HepG2 (cell line): ENCODE measurements at regions not wholly inside any gene's neighbourhood (a gene's known extent, or its start where the extent isn't known, plus 50 kb on each side); places are given as distances from the start of the nearest gene placed in this dataset.

Experiments
- ATAC-seq: fragments of 200-7000 bp; cut with Tn5 transposase; 3 replicates; pipeline ENCODE4 v1.9.1; 2020; ENCODE audit warnings: mild to moderate bottlenecking, moderate library complexity
- BruUV-seq: library from RNA; stranded (reverse); fragments of 400-500 nt; replicated peaks from 2 replicates; lab custom pipeline; 2021; lab: Mats Ljungman, UMichigan
- CTCF ChIA-PET: fragments of 300-600 bp; formaldehyde crosslinking; extraction: SDS; loops from one replicate; lab custom pipeline; 2021; ENCODE audit warnings: low total read pairs, inconsistent platforms, low intra/inter-chr PET ratio; lab: Yijun Ruan, JAX
- POLR2A ChIA-PET: fragments of 350-600 bp; sonication (Branson Sonifier 250); formaldehyde crosslinking; loops from one replicate; lab custom pipeline; 2020; ENCODE audit warnings: antibody characterized with exemption, inconsistent platforms; lab: Yijun Ruan, JAX
- DNase-seq: peaks from one replicate; pipeline ENCODE4 v3.0.0-alpha.2; 2015; ENCODE audit warnings: low spot score
- FAIRE-seq: peaks from 3 replicates; lab custom pipeline; 2011; peaks lifted over from hg19 to GRCh38; lab: Jason Lieb, UNC
- H2AFZ ChIP-seq: one replicate; pipeline ENCODE4 v1.6.1; 2011; ENCODE audit warnings: low read length, inconsistent platforms
- H3K27ac ChIP-seq: fragments of 300-600 bp; 3 replicates; pipeline ENCODE4 v1.8.0; 2011; ENCODE audit warnings: mixed run types, mild to moderate bottlenecking, mixed read lengths, low read length, inconsistent platforms; ENCODE audit not compliant: insufficient read depth; ENCODE audit errors: extremely low read length
- H3K27me3 ChIP-seq, 2 experiments: fragments of 200-600 bp in 1 of 2; 2 replicates in 1 of 2; 3 replicates in 1 of 2; pipeline versions ENCODE4 v1.6.0 to v1.8.0; 2011; ENCODE audit warnings: low read length in 2 of 2, mild to moderate bottlenecking in 2 of 2, moderate library complexity in 2 of 2, inconsistent platforms in 1 of 2; ENCODE audit not compliant: insufficient read depth in 2 of 2, control insufficient read depth in 1 of 2
- H3K36me3 ChIP-seq, 2 experiments: fragments of 200-600 bp in 1 of 2; replicated peaks in 1 of 2; 2 replicates in 1 of 2; 3 replicates in 1 of 2; pipeline versions ENCODE4 v1.5.1 to v1.8.0; 2011; ENCODE audit warnings: low read length in 2 of 2, inconsistent platforms in 1 of 2; ENCODE audit not compliant: insufficient read depth in 2 of 2, control insufficient read depth in 1 of 2
- H3K4me1 ChIP-seq: 2 replicates; pipeline ENCODE4 v1.5.1; 2012; ENCODE audit warnings: low read length, inconsistent platforms; ENCODE audit not compliant: insufficient read depth
- H3K4me2 ChIP-seq: 2 replicates; pipeline ENCODE4 v1.6.0; 2011; ENCODE audit warnings: low read depth, low read length, inconsistent platforms
- H3K4me3 ChIP-seq, 3 experiments: fragments of 200-600 bp in 1 of 3; sonication (generic), shearing (Covaris generic) in 1 of 3; replicated peaks in 1 of 3; 2 replicates each; pipeline ENCODE4 v1.5.1; 2011 to 2016; ENCODE audit warnings: low read length in 3 of 3, inconsistent platforms in 2 of 3, low read depth in 2 of 3, mild to moderate bottlenecking in 2 of 3, control low read depth in 1 of 3, mixed read lengths in 1 of 3; ENCODE audit not compliant: insufficient read depth in 1 of 3
- H3K79me2 ChIP-seq: one replicate; pipeline ENCODE4 v1.6.1; 2011; ENCODE audit warnings: low read length, inconsistent platforms; ENCODE audit not compliant: insufficient read depth
- H3K9ac ChIP-seq: 2 replicates; pipeline ENCODE4 v1.6.0; 2011; ENCODE audit warnings: mild to moderate bottlenecking, low read depth, low read length, inconsistent platforms; ENCODE audit not compliant: insufficient read depth
- H3K9me3 ChIP-seq: 2 replicates; pipeline ENCODE4 v1.5.1; 2012; ENCODE audit warnings: mild to moderate bottlenecking, low read length
- H4K20me1 ChIP-seq: 2 replicates; pipeline ENCODE4 v1.6.0; 2011; ENCODE audit warnings: inconsistent platforms, mild to moderate bottlenecking, low read length, moderate library complexity; ENCODE audit not compliant: insufficient read depth
- FOXK1 ChIP-seq: sonication (generic); formaldehyde crosslinking; IDR thresholded peaks from 2 replicates; pipeline ENCODE4 v1.4.0; 2020; ENCODE audit warnings: low read depth, missing genetic modification reagents, borderline replicate concordance
- MIER2 ChIP-seq: IDR thresholded peaks from 2 replicates; pipeline ENCODE4 v1.6.1; 2016; ENCODE audit warnings: missing biosample characterization, missing genetic modification reagents
- NCOA1 ChIP-seq: sonication (generic); formaldehyde crosslinking; IDR thresholded peaks from 2 replicates; pipeline ENCODE4 v1.9.0; 2021; ENCODE audit warnings: missing genetic modification reagents
- PCBP1 ChIP-seq: fragments of 200-400 bp; formaldehyde crosslinking; IDR thresholded peaks from 2 replicates; pipeline ENCODE4 v1.6.1; 2017; ENCODE audit warnings: mild to moderate bottlenecking, low read depth, low read length, borderline replicate concordance
- RBM39 ChIP-seq: fragments of 200-400 bp; formaldehyde crosslinking; IDR thresholded peaks from one replicate; pipeline ENCODE4 v1.6.1; 2018; ENCODE audit warnings: antibody characterized with exemption, mild to moderate bottlenecking, low read depth, low read length; ENCODE audit not compliant: poor library complexity, severe bottlenecking
- REL ChIP-seq: sonication (generic); formaldehyde crosslinking; conservative IDR thresholded peaks from 2 replicates; pipeline ENCODE4 v1.8.0; 2022; ENCODE audit warnings: mild to moderate bottlenecking, missing genetic modification reagents, moderate library complexity
- THAP11 ChIP-seq: IDR thresholded peaks from 2 replicates; pipeline ENCODE4 v1.6.1; 2016; ENCODE audit warnings: missing biosample characterization, missing genetic modification reagents
- ZBTB26 ChIP-seq: IDR thresholded peaks from 2 replicates; pipeline ENCODE4 v1.6.1; 2016; ENCODE audit warnings: missing compliant biosample characterization, missing genetic modification reagents, borderline replicate concordance
- ZNF30 ChIP-seq: sonication (generic); formaldehyde crosslinking; IDR thresholded peaks from 2 replicates; pipeline ENCODE4 v1.5.0; 2020; ENCODE audit warnings: mild to moderate bottlenecking, missing genetic modification reagents
- ZNF354B ChIP-seq: sonication (generic); formaldehyde crosslinking; IDR thresholded peaks from 2 replicates; pipeline ENCODE4 v1.8.0; 2022; ENCODE audit warnings: mild to moderate bottlenecking, missing genetic modification reagents
- ZNF510 ChIP-seq: sonication (generic); formaldehyde crosslinking; IDR thresholded peaks from 2 replicates; pipeline ENCODE4 v1.4.0; 2020; ENCODE audit warnings: low read depth, mild to moderate bottlenecking, missing genetic modification reagents
- ZNF670 ChIP-seq: sonication (generic); formaldehyde crosslinking; IDR thresholded peaks from 2 replicates; pipeline ENCODE4 v1.8.0; 2022; ENCODE audit warnings: mild to moderate bottlenecking, missing genetic modification reagents, borderline replicate concordance
- WGBS: methylation state at CpG from one replicate; pipeline ENCODE4 v1.1.6; 2017; ENCODE audit warnings: low lambda C conversion rate; 5-methylcytosine and 5-hydroxymethylcytosine counted together
- in situ Hi-C: cut with HindIII; loops from 2 replicates; pipeline ENCODE4 v1.10.0; 2017; ENCODE audit warnings: low pct_unique_long_range_greater_than_20kb; ENCODE audit not compliant: extremely low pct_ligation_motif_present
- intact Hi-C: fragments of 100-400 bp; cut with micrococcal nuclease; formaldehyde crosslinking; loops from one replicate; pipeline ENCODE4 v1.10.0; 2022; ENCODE audit not compliant: unreplicated experiment

GRCh38 chr18:68406761-68407160 is 308.1 kb downstream of the TMX3 start:
- no peak; the same call in 2 of the 3 replicates for ATAC-seq
- no peak overlapping the region for H3K4me3 ChIP-seq
- no peaks in the 10 kb centered on the region for H3K79me2 ChIP-seq
- ChIA-PET POLR2A (no interaction called here), CTCF (no interaction called here)
- H2AFZ ChIP-seq = no peak overlapping the region
- FAIRE-seq = no peak
- H4K20me1 ChIP-seq = no peaks in the 10 kb centered on the region
- no peak for DNase-seq
- no peak overlapping the region for H3K4me2 ChIP-seq
- no peaks in the 10 kb centered on the region for H3K4me1 ChIP-seq
- WGBS = 1% methylated on average over 4 of the region's 4 CpGs
- no peaks in the 10 kb centered on the region for H3K9me3 ChIP-seq
- BruUV-seq = no TSS peak
- no peak overlapping the region for H3K9ac ChIP-seq
- H3K27me3 ChIP-seq = no peaks in the 10 kb centered on the region
- intact Hi-C loops = no loop called here
- TF ChIP-seq NCOA1 (CRISPR knock-in tag) = no peak
- no peak for TF ChIP-seq ZNF30 (CRISPR knock-in tag)
- no peak for TF ChIP-seq PCBP1
- no peak for TF ChIP-seq ZNF354B (CRISPR knock-in tag)
- TF ChIP-seq ZBTB26 (CRISPR knock-in tag) = no peak
- no peak for TF ChIP-seq RBM39
- TF ChIP-seq ZNF670 (CRISPR knock-in tag) = no peak
- TF ChIP-seq THAP11 (CRISPR knock-in tag) = no peak
- no peak for TF ChIP-seq FOXK1 (CRISPR knock-in tag)
- TF ChIP-seq REL = no peak
- TF ChIP-seq MIER2 (CRISPR knock-in tag) = no peak
- TF ChIP-seq ZNF510 (CRISPR knock-in tag) = no peak
- no peaks in the 10 kb centered on the region for H3K36me3 ChIP-seq
- in situ Hi-C loops = no loop called here
- H3K27ac ChIP-seq = no peak overlapping the region
